HepG2 (cell line): ENCODE measurements at regions not wholly inside any gene's neighbourhood (a gene's known extent, or its start where the extent isn't known, plus 50 kb on each side); places are given as distances from the start of the nearest gene placed in this dataset.

Experiments used
- BCL3 ChIP-seq: sonication (generic); formaldehyde crosslinking; IDR thresholded peaks from 2 replicates; pipeline ENCODE4 v1.5.1; 2020; ENCODE audit warnings: mild to moderate bottlenecking, missing genetic modification reagents, moderate library complexity
- KLF15 ChIP-seq: sonication (generic); formaldehyde crosslinking; IDR thresholded peaks from 2 replicates; pipeline ENCODE4 v1.8.1; 2023; ENCODE audit warnings: borderline replicate concordance, mild to moderate bottlenecking, inconsistent platforms, missing genetic modification reagents, mixed read lengths
- PTBP1 ChIP-seq: fragments of 200-400 bp; formaldehyde crosslinking; IDR thresholded peaks from 2 replicates; pipeline ENCODE4 v1.6.1; 2018; ENCODE audit warnings: low read length, low read depth; ENCODE audit not compliant: poor library complexity, severe bottlenecking
- SIN3B ChIP-seq: fragments of 150-350 bp; IDR thresholded peaks from 2 replicates; pipeline ENCODE4 v1.6.1; 2014; ENCODE audit warnings: low read length
- TFE3 ChIP-seq: IDR thresholded peaks from 2 replicates; pipeline ENCODE4 v1.6.1; 2016
- THAP11 ChIP-seq: IDR thresholded peaks from 2 replicates; pipeline ENCODE4 v1.6.1; 2016; ENCODE audit warnings: missing biosample characterization, missing genetic modification reagents
- ZNF256 ChIP-seq: sonication (generic); formaldehyde crosslinking; conservative IDR thresholded peaks from 2 replicates; pipeline ENCODE4 v1.4.0; 2020; ENCODE audit warnings: missing genetic modification reagents
- ZNF691 ChIP-seq: sonication (generic); formaldehyde crosslinking; IDR thresholded peaks from 2 replicates; pipeline ENCODE4 v1.4.0; 2020; ENCODE audit warnings: missing genetic modification reagents, low read depth, mild to moderate bottlenecking, borderline replicate concordance
- ZNF713 ChIP-seq: sonication (generic); formaldehyde crosslinking; IDR thresholded peaks from 2 replicates; pipeline ENCODE4 v1.4.0; 2020; ENCODE audit warnings: mild to moderate bottlenecking, missing genetic modification reagents
- ZNF775 ChIP-seq: sonication (generic); formaldehyde crosslinking; IDR thresholded peaks from 2 replicates; pipeline ENCODE4 v1.4.0; 2020; ENCODE audit warnings: missing genetic modification reagents, mild to moderate bottlenecking, moderate library complexity, borderline replicate concordance
- TF ChIP-seq, protein P1 (sequence below): sonication (generic); formaldehyde crosslinking; IDR thresholded peaks from 2 replicates; pipeline ENCODE4 v1.8.0; 2022; ENCODE audit warnings: low read depth, missing genetic modification reagents
- TF ChIP-seq, protein P2 (sequence below): sonication (generic); formaldehyde crosslinking; IDR thresholded peaks from 2 replicates; pipeline ENCODE4 v1.4.0; 2020; ENCODE audit warnings: missing genetic modification reagents
- TF ChIP-seq, protein P3 (sequence below): sonication (generic); formaldehyde crosslinking; IDR thresholded peaks from 2 replicates; pipeline ENCODE4 v1.8.1; 2022; ENCODE audit warnings: mild to moderate bottlenecking, missing genetic modification reagents
- TF ChIP-seq, protein P4 (sequence below): sonication (generic); formaldehyde crosslinking; IDR thresholded peaks from 2 replicates; pipeline ENCODE4 v1.4.0; 2020; ENCODE audit warnings: missing genetic modification reagents

DNA sequence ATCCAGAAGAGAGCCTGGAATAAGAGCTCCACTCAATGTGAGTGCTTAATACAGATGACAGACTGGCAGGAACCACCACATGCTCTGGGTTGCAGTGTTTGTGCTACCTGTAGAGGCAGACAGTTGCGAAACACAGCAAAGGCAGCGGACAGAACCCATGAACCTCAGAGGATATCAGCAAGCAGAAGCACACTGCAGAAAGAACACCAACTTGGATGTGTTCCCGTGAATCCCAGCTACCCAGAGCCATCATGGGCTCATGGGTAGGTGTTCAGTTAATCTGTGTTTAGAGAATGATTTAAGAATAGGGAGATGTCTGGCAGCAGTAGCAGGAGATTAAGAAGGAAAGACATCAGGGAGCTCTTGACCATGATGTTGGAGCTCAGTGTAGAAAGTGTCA is 133.3 kb upstream of the FOXQ1 start (continued):
- TF ChIP-seq, protein P1, sequence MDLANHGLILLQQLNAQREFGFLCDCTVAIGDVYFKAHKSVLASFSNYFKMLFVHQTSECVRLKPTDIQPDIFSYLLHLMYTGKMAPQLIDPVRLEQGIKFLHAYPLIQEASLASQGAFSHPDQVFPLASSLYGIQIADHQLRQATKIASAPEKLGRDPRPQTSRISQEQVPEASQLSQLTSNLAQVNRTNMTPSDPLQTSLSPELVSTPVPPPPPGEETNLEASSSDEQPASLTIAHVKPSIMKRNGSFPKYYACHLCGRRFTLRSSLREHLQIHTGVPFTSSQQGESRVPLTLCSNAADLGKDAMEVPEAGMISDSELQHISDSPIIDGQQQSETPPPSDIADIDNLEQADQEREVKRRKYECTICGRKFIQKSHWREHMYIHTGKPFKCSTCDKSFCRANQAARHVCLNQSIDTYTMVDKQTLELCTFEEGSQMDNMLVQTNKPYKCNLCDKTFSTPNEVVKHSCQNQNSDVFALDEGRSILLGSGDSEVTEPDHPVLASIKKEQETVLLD (CRISPR knock-in tag): no peak
- no peak; the same call in 1 of the 2 replicates for TF ChIP-seq ZNF691
- TF ChIP-seq, protein P2, sequence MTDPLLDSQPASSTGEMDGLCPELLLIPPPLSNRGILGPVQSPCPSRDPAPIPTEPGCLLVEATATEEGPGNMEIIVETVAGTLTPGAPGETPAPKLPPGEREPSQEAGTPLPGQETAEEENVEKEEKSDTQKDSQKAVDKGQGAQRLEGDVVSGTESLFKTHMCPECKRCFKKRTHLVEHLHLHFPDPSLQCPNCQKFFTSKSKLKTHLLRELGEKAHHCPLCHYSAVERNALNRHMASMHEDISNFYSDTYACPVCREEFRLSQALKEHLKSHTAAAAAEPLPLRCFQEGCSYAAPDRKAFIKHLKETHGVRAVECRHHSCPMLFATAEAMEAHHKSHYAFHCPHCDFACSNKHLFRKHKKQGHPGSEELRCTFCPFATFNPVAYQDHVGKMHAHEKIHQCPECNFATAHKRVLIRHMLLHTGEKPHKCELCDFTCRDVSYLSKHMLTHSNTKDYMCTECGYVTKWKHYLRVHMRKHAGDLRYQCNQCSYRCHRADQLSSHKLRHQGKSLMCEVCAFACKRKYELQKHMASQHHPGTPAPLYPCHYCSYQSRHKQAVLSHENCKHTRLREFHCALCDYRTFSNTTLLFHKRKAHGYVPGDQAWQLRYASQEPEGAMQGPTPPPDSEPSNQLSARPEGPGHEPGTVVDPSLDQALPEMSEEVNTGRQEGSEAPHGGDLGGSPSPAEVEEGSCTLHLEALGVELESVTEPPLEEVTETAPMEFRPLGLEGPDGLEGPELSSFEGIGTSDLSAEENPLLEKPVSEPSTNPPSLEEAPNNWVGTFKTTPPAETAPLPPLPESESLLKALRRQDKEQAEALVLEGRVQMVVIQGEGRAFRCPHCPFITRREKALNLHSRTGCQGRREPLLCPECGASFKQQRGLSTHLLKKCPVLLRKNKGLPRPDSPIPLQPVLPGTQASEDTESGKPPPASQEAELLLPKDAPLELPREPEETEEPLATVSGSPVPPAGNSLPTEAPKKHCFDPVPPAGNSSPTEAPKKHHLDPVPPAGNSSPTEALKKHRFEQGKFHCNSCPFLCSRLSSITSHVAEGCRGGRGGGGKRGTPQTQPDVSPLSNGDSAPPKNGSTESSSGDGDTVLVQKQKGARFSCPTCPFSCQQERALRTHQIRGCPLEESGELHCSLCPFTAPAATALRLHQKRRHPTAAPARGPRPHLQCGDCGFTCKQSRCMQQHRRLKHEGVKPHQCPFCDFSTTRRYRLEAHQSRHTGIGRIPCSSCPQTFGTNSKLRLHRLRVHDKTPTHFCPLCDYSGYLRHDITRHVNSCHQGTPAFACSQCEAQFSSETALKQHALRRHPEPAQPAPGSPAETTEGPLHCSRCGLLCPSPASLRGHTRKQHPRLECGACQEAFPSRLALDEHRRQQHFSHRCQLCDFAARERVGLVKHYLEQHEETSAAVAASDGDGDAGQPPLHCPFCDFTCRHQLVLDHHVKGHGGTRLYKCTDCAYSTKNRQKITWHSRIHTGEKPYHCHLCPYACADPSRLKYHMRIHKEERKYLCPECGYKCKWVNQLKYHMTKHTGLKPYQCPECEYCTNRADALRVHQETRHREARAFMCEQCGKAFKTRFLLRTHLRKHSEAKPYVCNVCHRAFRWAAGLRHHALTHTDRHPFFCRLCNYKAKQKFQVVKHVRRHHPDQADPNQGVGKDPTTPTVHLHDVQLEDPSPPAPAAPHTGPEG (CRISPR knock-in tag): no peak
- TF ChIP-seq ZNF713: no peak
- TF ChIP-seq BCL3 (CRISPR knock-in tag): no peak
- no peak for TF ChIP-seq ZNF775 (CRISPR knock-in tag)
- TF ChIP-seq SIN3B: no peak
- TF ChIP-seq, protein P3, sequence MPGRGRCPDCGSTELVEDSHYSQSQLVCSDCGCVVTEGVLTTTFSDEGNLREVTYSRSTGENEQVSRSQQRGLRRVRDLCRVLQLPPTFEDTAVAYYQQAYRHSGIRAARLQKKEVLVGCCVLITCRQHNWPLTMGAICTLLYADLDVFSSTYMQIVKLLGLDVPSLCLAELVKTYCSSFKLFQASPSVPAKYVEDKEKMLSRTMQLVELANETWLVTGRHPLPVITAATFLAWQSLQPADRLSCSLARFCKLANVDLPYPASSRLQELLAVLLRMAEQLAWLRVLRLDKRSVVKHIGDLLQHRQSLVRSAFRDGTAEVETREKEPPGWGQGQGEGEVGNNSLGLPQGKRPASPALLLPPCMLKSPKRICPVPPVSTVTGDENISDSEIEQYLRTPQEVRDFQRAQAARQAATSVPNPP (CRISPR knock-in tag): no peak
- TF ChIP-seq TFE3: 0 out of 2 replicates have a peak, but pooled peaks have one; percentile 41
- TF ChIP-seq KLF15: no peak
- TF ChIP-seq ZNF256 (CRISPR knock-in tag): no peak
- TF ChIP-seq, protein P4, sequence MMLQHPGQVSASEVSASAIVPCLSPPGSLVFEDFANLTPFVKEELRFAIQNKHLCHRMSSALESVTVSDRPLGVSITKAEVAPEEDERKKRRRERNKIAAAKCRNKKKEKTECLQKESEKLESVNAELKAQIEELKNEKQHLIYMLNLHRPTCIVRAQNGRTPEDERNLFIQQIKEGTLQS (CRISPR knock-in tag): no peak
- no peak for TF ChIP-seq PTBP1
- TF ChIP-seq THAP11 (CRISPR knock-in tag): no peak
